ENCODE measurements at regions not wholly inside any gene's neighbourhood (a gene's known extent, or its start where the extent isn't known, plus 50 kb on each side); places are given as distances from the start of the nearest gene placed in this dataset.

- no peaks in the 10 kb centered on the region for H3K27me3 ChIP-seq (ENCODE audit: control insufficient read depth, insufficient read depth, low read length)
- ATAC-seq = no peak
- H3K4me3 ChIP-seq (ENCODE audit: low read depth in 2 of 2, low read length in 2 of 2) = no peak overlapping the region
- ChIA-PET POLR2A (no interaction called here), CTCF (no interaction called here)
- BruUV-seq (replicated peaks) = no TSS peak
- no peaks in the 10 kb centered on the region for H3K4me1 ChIP-seq (ENCODE audit: control insufficient read depth, insufficient read depth, low read length)
- H3K36me3 ChIP-seq (ENCODE audit: control insufficient read depth, insufficient read depth, low read length) = no peaks in the 10 kb centered on the region
- H3K27ac ChIP-seq (ENCODE audit: low read length) = no peak overlapping the region
- no peaks in the 10 kb centered on the region for H3K9me3 ChIP-seq (ENCODE audit: control insufficient read depth, insufficient read depth, low read depth, low read length)
- DNase-seq (ENCODE audit: low read depth, low spot score) = no peak
- TF ChIP-seq REST (IDR thresholded peaks at IDR 0.05; ENCODE audit: insufficient read depth in 1 of 2, low read depth in 2 of 2, low read length in 1 of 2) (no peak), CTCF (IDR thresholded peaks at IDR 0.05) (no peak), TCF7L2 (IDR thresholded peaks at IDR 0.05; ENCODE audit: low read depth, low read length) (no peak), POLR2AphosphoS5 (IDR thresholded peaks at IDR 0.05; ENCODE audit: low read depth, low read length) (no peak)
- in situ Hi-C loops (cut with HindIII; ENCODE audit: low pct_unique_long_range_greater_than_20kb, low sequenced_read_pairs) = no loop called here
- intact Hi-C loops (cut with micrococcal nuclease; ENCODE audit: unreplicated experiment) = no loop called here
These were observed 920.9 kb upstream of the GOT2 start for GRCh38 chr16:59655031-59655430.

- TF ChIP-seq TCF7L2 (IDR thresholded peaks at IDR 0.05; ENCODE audit: low read depth, low read length) = no peak
- TF ChIP-seq POLR2AphosphoS5 (IDR thresholded peaks at IDR 0.05; ENCODE audit: low read depth, low read length) = no peak
- TF ChIP-seq SIN3A (IDR thresholded peaks at IDR 0.05; ENCODE audit: borderline replicate concordance, insufficient read depth, low read depth, low read length) = no peak
- no peak for TF ChIP-seq REST (IDR thresholded peaks at IDR 0.05; ENCODE audit: insufficient read depth in 1 of 2, low read depth in 2 of 2, low read length in 1 of 2)
- no peak for TF ChIP-seq CTCF (IDR thresholded peaks at IDR 0.05)
- Histone ChIP-seq H3K36me3 (ENCODE audit: control insufficient read depth, insufficient read depth, low read length) (no peaks in the 10 kb centered on the region), H3K4me1 (ENCODE audit: control insufficient read depth, insufficient read depth, low read length) (no peaks in the 10 kb centered on the region), H3K27me3 (ENCODE audit: control insufficient read depth, insufficient read depth, low read length) (no peaks in the 10 kb centered on the region), H3K4me3 (ENCODE audit: low read depth in 2 of 2, low read length in 2 of 2) (no peak overlapping the region), H3K27ac (ENCODE audit: low read length) (no peak overlapping the region), H3K9me3 (ENCODE audit: control insufficient read depth, insufficient read depth, low read depth, low read length) (no peaks in the 10 kb centered on the region)
- intact Hi-C loops (cut with micrococcal nuclease; ENCODE audit: unreplicated experiment) (no loop called here), in situ Hi-C loops (cut with HindIII; ENCODE audit: low pct_unique_long_range_greater_than_20kb, low sequenced_read_pairs) (no loop called here)
- ATAC-seq (no peak), DNase-seq (ENCODE audit: low read depth, low spot score) (no peak)
- ChIA-PET POLR2A (interaction anchor here (0.5 kb wide), 1 partner anchor 979 kb away, joined by 4 read pairs; no protein-coding TSS in a partner anchor), CTCF (no interaction called here)
- BruUV-seq (replicated peaks) = no TSS peak
These were observed 920.3 kb upstream of the GOT2 start for GRCh38 chr16:59654455-59654854.

All from Panc1 (cell line).